ENCODE measurements at regions not wholly inside any gene's neighbourhood (a gene's known extent, or its start where the extent isn't known, plus 50 kb on each side); places are given as distances from the start of the nearest gene placed in this dataset.

DNA sequence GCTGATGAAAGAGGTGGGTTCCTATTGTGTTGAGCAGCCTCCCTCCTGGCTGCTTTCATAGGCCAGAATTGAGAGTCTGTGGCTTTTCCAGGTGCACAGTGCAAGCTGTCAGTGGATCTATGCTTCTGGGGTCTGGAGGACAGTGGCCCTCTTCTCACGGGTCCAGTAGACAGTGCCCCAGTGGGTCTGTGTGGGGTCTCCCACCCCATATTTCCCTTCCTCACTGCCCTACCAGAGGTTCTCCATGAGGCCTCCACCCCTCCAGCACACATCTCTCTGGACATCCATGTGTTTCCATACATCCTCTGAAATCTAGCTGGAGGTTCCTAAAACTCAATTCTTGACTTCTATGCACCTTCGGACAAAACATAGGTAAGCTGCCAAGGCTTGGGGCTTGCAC is 201.2 kb downstream of the FAM43A start:
- TF ChIP-seq, protein P1, sequence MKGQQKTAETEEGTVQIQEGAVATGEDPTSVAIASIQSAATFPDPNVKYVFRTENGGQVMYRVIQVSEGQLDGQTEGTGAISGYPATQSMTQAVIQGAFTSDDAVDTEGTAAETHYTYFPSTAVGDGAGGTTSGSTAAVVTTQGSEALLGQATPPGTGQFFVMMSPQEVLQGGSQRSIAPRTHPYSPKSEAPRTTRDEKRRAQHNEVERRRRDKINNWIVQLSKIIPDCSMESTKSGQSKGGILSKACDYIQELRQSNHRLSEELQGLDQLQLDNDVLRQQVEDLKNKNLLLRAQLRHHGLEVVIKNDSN (IDR thresholded peaks at IDR 0.05): no peak
- TF ChIP-seq, protein P2, sequence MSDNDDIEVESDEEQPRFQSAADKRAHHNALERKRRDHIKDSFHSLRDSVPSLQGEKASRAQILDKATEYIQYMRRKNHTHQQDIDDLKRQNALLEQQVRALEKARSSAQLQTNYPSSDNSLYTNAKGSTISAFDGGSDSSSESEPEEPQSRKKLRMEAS (IDR thresholded peaks at IDR 0.05): no peak
- TF ChIP-seq RAD21 (IDR thresholded peaks at IDR 0.05; ENCODE audit: low read depth) (no peak), CEBPB (IDR thresholded peaks at IDR 0.05) (no peak), FOXM1 (IDR thresholded peaks at IDR 0.05; ENCODE audit: borderline replicate concordance, low read depth) (no peak), YY1 (IDR thresholded peaks at IDR 0.05; ENCODE audit: low read depth) (no peak), NFIC (IDR thresholded peaks at IDR 0.05) (no peak), CREB1 (IDR thresholded peaks at IDR 0.05; ENCODE audit: low read depth) (no peak), EP300 (IDR thresholded peaks at IDR 0.05; ENCODE audit: borderline replicate concordance) (no peak), TEAD4 (IDR thresholded peaks at IDR 0.05) (no peak), TAF1 (IDR thresholded peaks at IDR 0.05; ENCODE audit: low read depth) (no peak)
- TF ChIP-seq, protein P3, sequence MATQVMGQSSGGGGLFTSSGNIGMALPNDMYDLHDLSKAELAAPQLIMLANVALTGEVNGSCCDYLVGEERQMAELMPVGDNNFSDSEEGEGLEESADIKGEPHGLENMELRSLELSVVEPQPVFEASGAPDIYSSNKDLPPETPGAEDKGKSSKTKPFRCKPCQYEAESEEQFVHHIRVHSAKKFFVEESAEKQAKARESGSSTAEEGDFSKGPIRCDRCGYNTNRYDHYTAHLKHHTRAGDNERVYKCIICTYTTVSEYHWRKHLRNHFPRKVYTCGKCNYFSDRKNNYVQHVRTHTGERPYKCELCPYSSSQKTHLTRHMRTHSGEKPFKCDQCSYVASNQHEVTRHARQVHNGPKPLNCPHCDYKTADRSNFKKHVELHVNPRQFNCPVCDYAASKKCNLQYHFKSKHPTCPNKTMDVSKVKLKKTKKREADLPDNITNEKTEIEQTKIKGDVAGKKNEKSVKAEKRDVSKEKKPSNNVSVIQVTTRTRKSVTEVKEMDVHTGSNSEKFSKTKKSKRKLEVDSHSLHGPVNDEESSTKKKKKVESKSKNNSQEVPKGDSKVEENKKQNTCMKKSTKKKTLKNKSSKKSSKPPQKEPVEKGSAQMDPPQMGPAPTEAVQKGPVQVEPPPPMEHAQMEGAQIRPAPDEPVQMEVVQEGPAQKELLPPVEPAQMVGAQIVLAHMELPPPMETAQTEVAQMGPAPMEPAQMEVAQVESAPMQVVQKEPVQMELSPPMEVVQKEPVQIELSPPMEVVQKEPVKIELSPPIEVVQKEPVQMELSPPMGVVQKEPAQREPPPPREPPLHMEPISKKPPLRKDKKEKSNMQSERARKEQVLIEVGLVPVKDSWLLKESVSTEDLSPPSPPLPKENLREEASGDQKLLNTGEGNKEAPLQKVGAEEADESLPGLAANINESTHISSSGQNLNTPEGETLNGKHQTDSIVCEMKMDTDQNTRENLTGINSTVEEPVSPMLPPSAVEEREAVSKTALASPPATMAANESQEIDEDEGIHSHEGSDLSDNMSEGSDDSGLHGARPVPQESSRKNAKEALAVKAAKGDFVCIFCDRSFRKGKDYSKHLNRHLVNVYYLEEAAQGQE (IDR thresholded peaks at IDR 0.05; ENCODE audit: low read depth): no peak
